ENCODE measurements at regions not wholly inside any gene's neighbourhood (a gene's known extent, or its start where the extent isn't known, plus 50 kb on each side); places are given as distances from the start of the nearest gene placed in this dataset.

DNA sequence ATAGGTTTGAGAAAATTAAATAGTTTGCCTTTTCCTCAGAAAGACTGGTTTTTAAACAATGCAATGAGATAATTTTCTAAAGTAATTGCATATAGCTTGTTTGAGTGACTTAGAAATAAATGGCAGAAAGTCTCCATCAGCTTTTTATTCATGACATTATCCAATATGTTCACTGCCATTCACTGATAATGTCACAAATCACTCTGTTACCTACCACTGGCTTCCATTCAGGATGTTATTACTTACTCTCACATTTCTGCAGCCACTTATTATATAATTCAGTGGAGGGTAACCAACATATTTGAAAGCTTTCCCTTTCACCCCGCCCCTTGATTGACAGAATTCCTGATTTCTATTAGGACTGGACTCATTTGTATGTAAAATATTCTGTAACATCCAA is 1583.5 kb downstream of the PCDH18 start:
- TF ChIP-seq, protein P1, sequence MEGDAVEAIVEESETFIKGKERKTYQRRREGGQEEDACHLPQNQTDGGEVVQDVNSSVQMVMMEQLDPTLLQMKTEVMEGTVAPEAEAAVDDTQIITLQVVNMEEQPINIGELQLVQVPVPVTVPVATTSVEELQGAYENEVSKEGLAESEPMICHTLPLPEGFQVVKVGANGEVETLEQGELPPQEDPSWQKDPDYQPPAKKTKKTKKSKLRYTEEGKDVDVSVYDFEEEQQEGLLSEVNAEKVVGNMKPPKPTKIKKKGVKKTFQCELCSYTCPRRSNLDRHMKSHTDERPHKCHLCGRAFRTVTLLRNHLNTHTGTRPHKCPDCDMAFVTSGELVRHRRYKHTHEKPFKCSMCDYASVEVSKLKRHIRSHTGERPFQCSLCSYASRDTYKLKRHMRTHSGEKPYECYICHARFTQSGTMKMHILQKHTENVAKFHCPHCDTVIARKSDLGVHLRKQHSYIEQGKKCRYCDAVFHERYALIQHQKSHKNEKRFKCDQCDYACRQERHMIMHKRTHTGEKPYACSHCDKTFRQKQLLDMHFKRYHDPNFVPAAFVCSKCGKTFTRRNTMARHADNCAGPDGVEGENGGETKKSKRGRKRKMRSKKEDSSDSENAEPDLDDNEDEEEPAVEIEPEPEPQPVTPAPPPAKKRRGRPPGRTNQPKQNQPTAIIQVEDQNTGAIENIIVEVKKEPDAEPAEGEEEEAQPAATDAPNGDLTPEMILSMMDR (conservative IDR thresholded peaks at IDR 0.05), result no peak
- no peak for TF ChIP-seq EZH2 (IDR thresholded peaks at IDR 0.05; ENCODE audit: low read depth)

All from PC-9 (cell line).